ENCODE measurements at regions not wholly inside any gene's neighbourhood (a gene's known extent, or its start where the extent isn't known, plus 50 kb on each side); places are given as distances from the start of the nearest gene placed in this dataset.
A peak's percentile ranks its signal among the peaks of the same experiment; 100 is the strongest.

DNA sequence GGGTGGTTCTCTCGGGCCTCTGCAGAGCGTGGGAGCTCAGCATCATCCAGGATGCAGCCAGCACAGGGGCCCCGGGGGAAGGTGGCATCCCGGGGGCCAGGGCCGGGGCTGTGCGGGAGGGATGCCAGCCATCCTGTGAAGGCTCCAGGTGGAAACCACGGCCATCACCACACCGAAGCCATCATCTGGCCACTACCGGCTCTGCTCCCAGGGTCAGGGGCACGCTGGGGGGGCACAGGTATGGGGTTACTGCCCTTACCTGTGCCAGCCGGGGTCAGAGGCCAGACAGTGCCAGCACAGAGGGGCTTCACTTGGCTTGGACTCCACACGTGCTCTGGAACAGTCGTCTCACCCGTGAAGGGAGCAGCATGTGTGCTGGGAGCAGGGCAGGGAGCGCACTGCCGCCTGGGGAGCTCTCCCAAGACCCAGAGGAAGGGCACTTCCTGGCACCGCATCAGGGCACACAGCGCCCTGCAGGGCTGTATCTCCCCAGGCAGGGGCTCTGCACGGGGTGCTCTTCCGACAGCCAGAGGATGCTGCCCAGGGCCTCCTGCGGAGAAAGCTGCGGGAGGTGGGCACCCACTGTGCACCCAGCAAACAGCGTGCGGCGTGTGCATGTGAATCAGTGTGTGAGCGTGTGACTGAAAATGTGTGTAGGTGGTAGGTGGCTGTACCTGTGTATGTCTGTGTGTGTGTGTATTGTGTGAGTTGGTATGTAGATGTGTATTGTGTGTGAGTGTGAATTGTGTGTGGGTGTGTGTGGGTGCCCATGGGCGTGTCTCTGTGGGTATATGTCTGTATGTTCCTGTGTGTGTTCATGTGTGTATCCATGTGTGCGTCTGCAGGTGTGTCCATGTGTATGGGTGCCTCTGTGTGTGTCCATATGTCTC lies 75.0 kb downstream of the PTGR3 start:
- Mint-ChIP-seq H3K4me1 (peaks cover 14% of the 10 kb centered on the region), H3K27ac (no peak overlapping the region), H3K27me3 (ENCODE audit: low read depth, poor library complexity) (peaks cover 11% of the 10 kb centered on the region), H3K9me3 (peaks cover 3% of the 10 kb centered on the region), H3K4me3 (no peak overlapping the region), H3K36me3 (ENCODE audit: low read depth) (no peaks in the 10 kb centered on the region)
- no peak for DNase-seq
- no peak for TF ChIP-seq CTCF (IDR thresholded peaks at IDR 0.05)

GRCh38 chr18:75132931-75133525 lies 75.9 kb downstream of the PTGR3 start:
- Mint-ChIP-seq H3K27ac (no peak overlapping the region), H3K4me1 (peaks cover 17% of the 10 kb centered on the region), H3K9me3 (peaks cover 3% of the 10 kb centered on the region), H3K4me3 (no peak overlapping the region), H3K27me3 (ENCODE audit: low read depth, poor library complexity) (peaks cover 8% of the 10 kb centered on the region), H3K36me3 (ENCODE audit: low read depth) (no peaks in the 10 kb centered on the region)
- TF ChIP-seq CTCF (IDR thresholded peaks at IDR 0.05), result no peak
- no peak for DNase-seq

DNA sequence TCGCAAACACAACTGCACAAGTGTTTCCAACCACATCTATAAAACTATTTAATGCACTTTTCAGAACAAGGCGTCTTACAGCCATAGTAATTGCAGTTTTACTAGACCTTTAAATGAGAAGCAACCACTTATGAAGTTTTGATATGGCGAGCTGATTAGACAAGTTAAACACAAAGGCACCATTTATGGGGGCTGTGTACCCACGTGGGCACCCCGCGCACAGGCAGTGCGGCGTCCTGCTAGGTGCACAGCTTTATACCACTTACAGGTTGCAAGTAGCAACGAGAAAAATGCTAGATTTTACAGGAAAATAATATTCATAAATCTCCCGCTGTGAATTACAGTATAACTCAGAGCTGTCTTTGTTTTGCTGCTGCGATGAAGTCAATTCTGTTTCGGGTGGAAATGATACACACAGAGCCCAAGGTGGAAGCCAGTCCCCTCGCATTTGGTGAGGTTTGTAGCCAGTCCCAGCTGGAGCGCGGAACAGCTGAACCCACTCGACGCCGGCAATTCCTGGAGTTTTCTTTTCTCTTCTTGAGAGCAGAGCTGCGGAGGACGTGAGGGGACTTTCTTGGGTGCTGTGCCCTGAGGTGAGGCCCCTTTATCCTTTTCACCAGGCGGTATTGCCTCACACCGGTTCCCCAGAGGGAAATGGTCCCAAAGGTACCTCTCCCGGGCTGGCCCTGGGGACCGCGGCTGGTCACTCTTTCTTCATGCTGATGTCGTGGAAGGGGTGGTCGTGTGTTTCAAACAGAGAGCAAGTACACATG lies 76.7 kb downstream of the PTGR3 start:
- H3K36me3 Mint-ChIP-seq (ENCODE audit: low read depth), result no peaks in the 10 kb centered on the region
- H3K4me3 Mint-ChIP-seq, result no peak overlapping the region
- no peak overlapping the region for H3K27ac Mint-ChIP-seq
- H3K27me3 Mint-ChIP-seq (ENCODE audit: low read depth, poor library complexity), result peaks cover 8% of the 10 kb centered on the region
- no peak for TF ChIP-seq CTCF (IDR thresholded peaks at IDR 0.05)
- H3K4me1 Mint-ChIP-seq, result peaks cover 21% of the 10 kb centered on the region
- DNase-seq, result no peak
- peaks cover 3% of the 10 kb centered on the region for H3K9me3 Mint-ChIP-seq

GRCh38 chr18:75131381-75132000 lies 77.4 kb downstream of the PTGR3 start:
- Mint-ChIP-seq H3K27me3 (ENCODE audit: low read depth, poor library complexity) (peaks cover 12% of the 10 kb centered on the region), H3K4me3 (no peak overlapping the region), H3K27ac (no peak overlapping the region), H3K4me1 (peaks cover 26% of the 10 kb centered on the region), H3K36me3 (ENCODE audit: low read depth) (no peaks in the 10 kb centered on the region), H3K9me3 (peaks cover 3% of the 10 kb centered on the region)
- TF ChIP-seq CTCF (IDR thresholded peaks at IDR 0.05), result no peak
- DNase-seq, result no peak

- H3K36me3 Mint-ChIP-seq (ENCODE audit: low read depth), result no peaks in the 10 kb centered on the region
- peaks cover 16% of the 10 kb centered on the region for H3K27me3 Mint-ChIP-seq (ENCODE audit: low read depth, poor library complexity)
- H3K4me1 Mint-ChIP-seq, result peaks cover 32% of the 10 kb centered on the region
- DNase-seq, result no peak
- H3K4me3 Mint-ChIP-seq, result no peak overlapping the region
- H3K27ac Mint-ChIP-seq, result peak overlapping the region; percentile 73
- peaks cover 3% of the 10 kb centered on the region for H3K9me3 Mint-ChIP-seq
- TF ChIP-seq CTCF (IDR thresholded peaks at IDR 0.05), result no peak
Observed at GRCh38 chr18:75130591-75131328, 78.2 kb downstream of the PTGR3 start.
